ENCODE measurements at regions not wholly inside any gene's neighbourhood (a gene's known extent, or its start where the extent isn't known, plus 50 kb on each side); places are given as distances from the start of the nearest gene placed in this dataset.

GRCh38 chr1:74908131-74908530 lies 175.2 kb downstream of the TYW3 start:
- TF ChIP-seq RAD21 (IDR thresholded peaks at IDR 0.05; ENCODE audit: low read depth) (no peak), CTCF (IDR thresholded peaks at IDR 0.05 in 2 of 3, conservative IDR thresholded peaks at IDR 0.05 in 1 of 3; ENCODE audit: borderline replicate concordance in 1 of 3, insufficient read depth in 1 of 3, low read depth in 2 of 3, low read length in 2 of 3) (no peak), POLR2AphosphoS5 (IDR thresholded peaks at IDR 0.05; ENCODE audit: low read depth, low read length) (no peak)

Measured in HCT116 (cell line).